Endothelial cell of umbilical vein (primary cell): ENCODE measurements at regions not wholly inside any gene's neighbourhood (a gene's known extent, or its start where the extent isn't known, plus 50 kb on each side); places are given as distances from the start of the nearest gene placed in this dataset.

Experiments used
- BruUV-seq: library from RNA; stranded (reverse); fragments of 400-500 nt; replicated peaks from 2 replicates; lab custom pipeline; 2021; lab: Mats Ljungman, UMichigan
- CTCF ChIA-PET: fragments of 300-600, 350-600 bp; sonication (Branson Sonifier 250); formaldehyde crosslinking; loops from one replicate; lab custom pipeline; 2021; ENCODE audit warnings: antibody characterized with exemption, inconsistent platforms; lab: Charles Lee
- POLR2A ChIA-PET: fragments of 300-600, 350-600 bp; sonication (Branson Sonifier 250); formaldehyde crosslinking; loops from one replicate; lab custom pipeline; 2021; ENCODE audit warnings: antibody characterized with exemption, inconsistent platforms; lab: Charles Lee
- DNase-seq: peaks from one replicate; pipeline ENCODE4 v3.0.0-alpha.2; 2011; ENCODE audit warnings: low read depth, low spot score
- FAIRE-seq: peaks from 2 replicates; lab custom pipeline; 2011; peaks lifted over from hg19 to GRCh38; lab: Jason Lieb, UNC
- H2AFZ ChIP-seq: 2 replicates; pipeline ENCODE4 v1.6.0; 2012; ENCODE audit warnings: low read depth, low read length, control low read depth, inconsistent platforms
- H3K27ac ChIP-seq: 2 replicates; pipeline ENCODE4 v1.5.1; 2011; ENCODE audit warnings: low read depth, mild to moderate bottlenecking, control low read depth, low read length, moderate library complexity; ENCODE audit not compliant: insufficient read depth
- H3K27me3 ChIP-seq, 2 experiments: 2 replicates each; pipeline versions ENCODE4 v1.6.0 to v1.6.1; 2011; ENCODE audit warnings: low read length in 2 of 2, mixed read lengths in 1 of 2; ENCODE audit not compliant: control insufficient read depth in 2 of 2, insufficient read depth in 2 of 2
- H3K36me3 ChIP-seq, 2 experiments: 2 replicates in 1 of 2; 3 replicates in 1 of 2; pipeline ENCODE4 v1.5.1; 2011; ENCODE audit warnings: low read length in 2 of 2, mild to moderate bottlenecking in 1 of 2, moderate library complexity in 1 of 2; ENCODE audit not compliant: control insufficient read depth in 2 of 2, insufficient read depth in 2 of 2; ENCODE audit errors: extremely low read depth in 1 of 2
- H3K4me1 ChIP-seq: 3 replicates; pipeline ENCODE4 v1.5.1; 2011; ENCODE audit warnings: mild to moderate bottlenecking, low read length; ENCODE audit not compliant: control insufficient read depth, insufficient read depth; ENCODE audit errors: extremely low read depth
- H3K4me2 ChIP-seq: 2 replicates; pipeline ENCODE4 v1.6.1; 2011; ENCODE audit warnings: low read length, control low read depth, mixed read lengths; ENCODE audit not compliant: insufficient read depth
- H3K4me3 ChIP-seq, 3 experiments: fragments of 200-600 bp in 1 of 3; sonication (generic), shearing (Covaris generic) in 1 of 3; replicated peaks in 1 of 3; 2 replicates each; pipeline ENCODE4 v1.5.1; 2011 to 2016; ENCODE audit warnings: control low read depth in 3 of 3, low read length in 3 of 3, mild to moderate bottlenecking in 2 of 3, inconsistent platforms in 1 of 3, low read depth in 1 of 3, moderate library complexity in 1 of 3; ENCODE audit not compliant: insufficient read depth in 1 of 3
- H3K79me2 ChIP-seq: 2 replicates; pipeline ENCODE4 v1.6.0; 2012; ENCODE audit warnings: low read length, inconsistent platforms; ENCODE audit not compliant: control insufficient read depth, insufficient read depth
- H3K9ac ChIP-seq: replicated peaks from 2 replicates; pipeline ENCODE3; 2011; ENCODE audit warnings: low read length, control low read depth; ENCODE audit not compliant: insufficient read depth; ENCODE audit errors: extremely low read depth
- H3K9me1 ChIP-seq: replicated peaks from 3 replicates; pipeline ENCODE4 v1.6.0; 2011; ENCODE audit warnings: mild to moderate bottlenecking, low read length; ENCODE audit not compliant: control insufficient read depth, insufficient read depth; ENCODE audit errors: extremely low read depth
- H3K9me3 ChIP-seq: replicated peaks from 2 replicates; pipeline ENCODE4 v1.5.1; 2012; ENCODE audit warnings: low read length, inconsistent platforms; ENCODE audit not compliant: control insufficient read depth, insufficient read depth
- H4K20me1 ChIP-seq: replicated peaks from 2 replicates; pipeline ENCODE3; 2011; ENCODE audit warnings: mild to moderate bottlenecking, low read length; ENCODE audit not compliant: control insufficient read depth, insufficient read depth; ENCODE audit errors: extremely low read depth
- EZH2 ChIP-seq: IDR thresholded peaks from 2 replicates; pipeline ENCODE4 v1.6.1; 2012; ENCODE audit warnings: borderline replicate concordance, low read depth, mild to moderate bottlenecking, moderate library complexity, low read length, inconsistent platforms; ENCODE audit not compliant: severe bottlenecking
- FOS ChIP-seq: IDR thresholded peaks from 2 replicates; pipeline ENCODE4 v1.6.1; 2011; ENCODE audit warnings: mild to moderate bottlenecking, low read length, moderate library complexity, borderline replicate concordance; ENCODE audit not compliant: insufficient read depth
- GATA2 ChIP-seq: IDR thresholded peaks from 2 replicates; pipeline ENCODE4 v1.7.0; 2011; ENCODE audit warnings: low read depth, mild to moderate bottlenecking, moderate library complexity, mixed read lengths, low read length; ENCODE audit not compliant: insufficient read length, insufficient read depth
- JUN ChIP-seq: IDR thresholded peaks from 2 replicates; pipeline ENCODE4 v1.6.1; 2011; ENCODE audit warnings: borderline replicate concordance, low read depth; ENCODE audit not compliant: insufficient read length, insufficient read depth
- MYC ChIP-seq: IDR thresholded peaks from one replicate; pipeline ENCODE4 v1.6.1; 2011; ENCODE audit warnings: mild to moderate bottlenecking, low read depth, low read length
- POLR2A ChIP-seq: IDR thresholded peaks from 2 replicates; pipeline ENCODE4 v1.6.1; 2012; ENCODE audit warnings: low read depth, mild to moderate bottlenecking, control low read depth, low read length
- POLR2AphosphoS5 ChIP-seq: IDR thresholded peaks from 2 replicates; pipeline ENCODE4 v1.6.1; 2012; ENCODE audit warnings: low read depth, mild to moderate bottlenecking, control low read depth, low read length, moderate library complexity; ENCODE audit not compliant: insufficient read depth
- dilution Hi-C: fragments of 300-500 bp; cut with MboI; formaldehyde crosslinking; loops from one replicate; pipeline ENCODE4 v1.15.0; 2019; ENCODE audit warnings: low sequenced_read_pairs; ENCODE audit not compliant: extremely low pct_ligation_motif_present
- intact Hi-C: fragments of 100-400 bp; cut with micrococcal nuclease; formaldehyde crosslinking; loops from one replicate; pipeline ENCODE4 v1.10.0; 2022
- TF ChIP-seq, protein P1 (sequence below): IDR thresholded peaks from 2 replicates; pipeline ENCODE4 v1.6.1; 2011; ENCODE audit not compliant: insufficient read depth, insufficient read length
- TF ChIP-seq, protein P2 (sequence below), 2 donors: IDR thresholded peaks; 1 replicate in 1 of 2; 2 replicates in 1 of 2; pipeline ENCODE4 v1.5.1; 2011; ENCODE audit warnings: low read length in 2 of 2, mild to moderate bottlenecking in 2 of 2, moderate library complexity in 2 of 2, control low read depth in 1 of 2, inconsistent platforms in 1 of 2, low read depth in 1 of 2; ENCODE audit not compliant: insufficient read depth in 1 of 2; ENCODE audit errors: extremely low read depth in 1 of 2

DNA sequence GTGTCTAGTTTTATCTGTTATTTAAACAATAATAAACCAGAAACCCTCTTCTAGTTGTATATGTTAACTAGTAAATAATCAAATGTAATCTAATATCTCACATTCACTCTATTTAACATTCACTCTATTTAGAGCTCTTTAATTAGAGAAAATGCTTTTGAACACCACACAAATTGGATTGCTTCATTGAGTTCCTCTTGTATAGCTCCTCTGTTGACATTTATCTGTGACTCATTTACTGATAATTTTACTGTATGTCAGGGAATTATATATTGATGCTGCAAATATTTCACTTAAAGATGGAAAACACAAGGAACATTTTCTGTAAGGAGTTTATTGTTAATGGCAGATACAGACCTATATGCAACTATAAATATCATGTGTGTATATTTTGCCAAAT is 594.6 kb downstream of the COL12A1 start:
- intact Hi-C loops (no loop called here), dilution Hi-C loops (no loop called here)
- CTCF ChIA-PET, result no interaction called here
- Histone ChIP-seq H3K9me3 (no peaks in the 10 kb centered on the region), H3K27me3 (no peaks in the 10 kb centered on the region), H3K4me3 (no peak overlapping the region), H3K4me2 (no peak overlapping the region), H4K20me1 (no peaks in the 10 kb centered on the region), H3K9me1 (no peaks in the 10 kb centered on the region), H2AFZ (no peak overlapping the region), H3K36me3 (no peaks in the 10 kb centered on the region), H3K9ac (no peak overlapping the region), H3K79me2 (no peaks in the 10 kb centered on the region), H3K27ac (no peak overlapping the region), H3K4me1 (peaks cover 35% of the 10 kb centered on the region)
- no TSS peak for BruUV-seq
- DNase-seq (no peak), FAIRE-seq (no peak)
- TF ChIP-seq MYC, result no peak
- TF ChIP-seq, protein P1, sequence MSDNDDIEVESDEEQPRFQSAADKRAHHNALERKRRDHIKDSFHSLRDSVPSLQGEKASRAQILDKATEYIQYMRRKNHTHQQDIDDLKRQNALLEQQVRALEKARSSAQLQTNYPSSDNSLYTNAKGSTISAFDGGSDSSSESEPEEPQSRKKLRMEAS, result no peak
- TF ChIP-seq GATA2, result no peak
- no peak for TF ChIP-seq POLR2AphosphoS5
- no peak for TF ChIP-seq JUN
- no peak for TF ChIP-seq POLR2A
- TF ChIP-seq, protein P2, sequence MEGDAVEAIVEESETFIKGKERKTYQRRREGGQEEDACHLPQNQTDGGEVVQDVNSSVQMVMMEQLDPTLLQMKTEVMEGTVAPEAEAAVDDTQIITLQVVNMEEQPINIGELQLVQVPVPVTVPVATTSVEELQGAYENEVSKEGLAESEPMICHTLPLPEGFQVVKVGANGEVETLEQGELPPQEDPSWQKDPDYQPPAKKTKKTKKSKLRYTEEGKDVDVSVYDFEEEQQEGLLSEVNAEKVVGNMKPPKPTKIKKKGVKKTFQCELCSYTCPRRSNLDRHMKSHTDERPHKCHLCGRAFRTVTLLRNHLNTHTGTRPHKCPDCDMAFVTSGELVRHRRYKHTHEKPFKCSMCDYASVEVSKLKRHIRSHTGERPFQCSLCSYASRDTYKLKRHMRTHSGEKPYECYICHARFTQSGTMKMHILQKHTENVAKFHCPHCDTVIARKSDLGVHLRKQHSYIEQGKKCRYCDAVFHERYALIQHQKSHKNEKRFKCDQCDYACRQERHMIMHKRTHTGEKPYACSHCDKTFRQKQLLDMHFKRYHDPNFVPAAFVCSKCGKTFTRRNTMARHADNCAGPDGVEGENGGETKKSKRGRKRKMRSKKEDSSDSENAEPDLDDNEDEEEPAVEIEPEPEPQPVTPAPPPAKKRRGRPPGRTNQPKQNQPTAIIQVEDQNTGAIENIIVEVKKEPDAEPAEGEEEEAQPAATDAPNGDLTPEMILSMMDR (IDR thresholded peaks at IDR 0.05; ENCODE audit: extremely low read depth in 1 of 2, insufficient read depth in 1 of 2, low read depth in 1 of 2, low read length in 2 of 2), result no peak
- no peak for TF ChIP-seq FOS
- no peak for TF ChIP-seq EZH2
- POLR2A ChIA-PET, result no interaction called here
